ENCODE measurements at regions not wholly inside any gene's neighbourhood (a gene's known extent, or its start where the extent isn't known, plus 50 kb on each side); places are given as distances from the start of the nearest gene placed in this dataset.

DNA sequence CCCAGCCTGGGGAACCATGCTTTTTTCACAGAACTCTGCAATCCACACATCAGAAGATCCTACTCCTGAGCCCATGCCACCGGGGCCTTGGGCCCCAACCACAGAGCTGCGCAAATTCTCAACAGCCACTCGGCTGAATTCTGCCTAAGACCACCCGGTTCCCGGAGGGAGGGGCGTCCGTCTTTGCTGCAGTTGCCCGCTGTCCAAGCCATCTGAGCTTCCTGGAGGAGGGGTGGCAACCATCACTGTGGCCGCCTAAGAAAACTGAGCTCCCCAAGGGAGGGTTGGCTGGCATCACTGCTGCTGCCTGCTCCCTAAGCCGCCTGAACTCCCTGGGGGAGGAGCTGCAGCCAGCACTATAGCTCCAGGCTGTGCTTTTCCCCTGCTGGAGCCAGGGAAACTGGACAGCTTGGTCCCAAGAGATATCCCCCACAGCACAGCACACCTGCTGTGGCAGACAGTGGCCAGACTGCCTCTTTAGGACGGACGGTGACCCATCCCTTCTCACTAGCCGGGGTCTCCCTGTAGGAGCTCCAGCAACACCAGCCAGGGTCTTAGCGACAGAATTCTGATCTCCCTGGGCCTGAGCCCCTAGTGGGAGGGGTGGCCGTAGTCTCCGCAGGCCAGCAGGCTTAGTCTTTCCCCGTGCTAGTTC lies 1411.6 kb upstream of the CDH2 start:
- no peak for ATAC-seq (ENCODE audit: insufficient read depth, low read depth)
- no peaks in the 10 kb centered on the region for H4K20me1 ChIP-seq (ENCODE audit: insufficient read depth, low read length)
- no peaks in the 10 kb centered on the region for H3K79me2 ChIP-seq (ENCODE audit: insufficient read depth, low read length)
- no peaks in the 10 kb centered on the region for H3K27me3 ChIP-seq (ENCODE audit: insufficient read depth, low read length, poor library complexity)
- H3K4me1 ChIP-seq (ENCODE audit: insufficient read depth, low read length), result no peaks in the 10 kb centered on the region
- no peak overlapping the region for H3K4me3 ChIP-seq (ENCODE audit: low read depth in 1 of 2, low read length in 2 of 2)
- no peaks in the 10 kb centered on the region for H3K36me3 ChIP-seq (ENCODE audit: insufficient read depth, low read length)
- H3K4me2 ChIP-seq (ENCODE audit: insufficient read depth, low read length), result no peak overlapping the region
- DNase-seq, result no peak
- H3K9me3 ChIP-seq (ENCODE audit: insufficient read depth, low read length, severe bottlenecking), result no peaks in the 10 kb centered on the region
- no peak for TF ChIP-seq EZH2 (IDR thresholded peaks at IDR 0.05; ENCODE audit: borderline replicate concordance, low read depth, low read length, severe bottlenecking)
- TF ChIP-seq, protein P1, sequence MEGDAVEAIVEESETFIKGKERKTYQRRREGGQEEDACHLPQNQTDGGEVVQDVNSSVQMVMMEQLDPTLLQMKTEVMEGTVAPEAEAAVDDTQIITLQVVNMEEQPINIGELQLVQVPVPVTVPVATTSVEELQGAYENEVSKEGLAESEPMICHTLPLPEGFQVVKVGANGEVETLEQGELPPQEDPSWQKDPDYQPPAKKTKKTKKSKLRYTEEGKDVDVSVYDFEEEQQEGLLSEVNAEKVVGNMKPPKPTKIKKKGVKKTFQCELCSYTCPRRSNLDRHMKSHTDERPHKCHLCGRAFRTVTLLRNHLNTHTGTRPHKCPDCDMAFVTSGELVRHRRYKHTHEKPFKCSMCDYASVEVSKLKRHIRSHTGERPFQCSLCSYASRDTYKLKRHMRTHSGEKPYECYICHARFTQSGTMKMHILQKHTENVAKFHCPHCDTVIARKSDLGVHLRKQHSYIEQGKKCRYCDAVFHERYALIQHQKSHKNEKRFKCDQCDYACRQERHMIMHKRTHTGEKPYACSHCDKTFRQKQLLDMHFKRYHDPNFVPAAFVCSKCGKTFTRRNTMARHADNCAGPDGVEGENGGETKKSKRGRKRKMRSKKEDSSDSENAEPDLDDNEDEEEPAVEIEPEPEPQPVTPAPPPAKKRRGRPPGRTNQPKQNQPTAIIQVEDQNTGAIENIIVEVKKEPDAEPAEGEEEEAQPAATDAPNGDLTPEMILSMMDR (IDR thresholded peaks at IDR 0.05; ENCODE audit: borderline replicate concordance, extremely low read depth, low read length, poor library complexity, severe bottlenecking), result no peak
- no peak overlapping the region for H2AFZ ChIP-seq (ENCODE audit: low read depth, low read length)
- no peak overlapping the region for H3K27ac ChIP-seq (ENCODE audit: low read length)
- no peak overlapping the region for H3K9ac ChIP-seq (ENCODE audit: low read depth, low read length)

- no peak for ATAC-seq (ENCODE audit: insufficient read depth, low read depth)
- Histone ChIP-seq H3K27ac (ENCODE audit: low read length) (no peak overlapping the region), H3K27me3 (ENCODE audit: insufficient read depth, low read length, poor library complexity) (no peaks in the 10 kb centered on the region), H2AFZ (ENCODE audit: low read depth, low read length) (no peak overlapping the region), H3K4me3 (ENCODE audit: low read depth in 1 of 2, low read length in 2 of 2) (no peak overlapping the region), H3K9me3 (ENCODE audit: insufficient read depth, low read length, severe bottlenecking) (no peaks in the 10 kb centered on the region), H3K4me2 (ENCODE audit: insufficient read depth, low read length) (no peak overlapping the region), H4K20me1 (ENCODE audit: insufficient read depth, low read length) (no peaks in the 10 kb centered on the region), H3K9ac (ENCODE audit: low read depth, low read length) (no peak overlapping the region), H3K4me1 (ENCODE audit: insufficient read depth, low read length) (no peaks in the 10 kb centered on the region), H3K79me2 (ENCODE audit: insufficient read depth, low read length) (no peaks in the 10 kb centered on the region), H3K36me3 (ENCODE audit: insufficient read depth, low read length) (no peaks in the 10 kb centered on the region)
- DNase-seq, result no peak
- TF ChIP-seq, protein P1 (IDR thresholded peaks at IDR 0.05; ENCODE audit: borderline replicate concordance, extremely low read depth, low read length, poor library complexity, severe bottlenecking), result no peak
- TF ChIP-seq EZH2 (IDR thresholded peaks at IDR 0.05; ENCODE audit: borderline replicate concordance, low read depth, low read length, severe bottlenecking), result no peak
Observed at GRCh38 chr18:29586210-29586609, 1409.3 kb upstream of the CDH2 start.

DNA sequence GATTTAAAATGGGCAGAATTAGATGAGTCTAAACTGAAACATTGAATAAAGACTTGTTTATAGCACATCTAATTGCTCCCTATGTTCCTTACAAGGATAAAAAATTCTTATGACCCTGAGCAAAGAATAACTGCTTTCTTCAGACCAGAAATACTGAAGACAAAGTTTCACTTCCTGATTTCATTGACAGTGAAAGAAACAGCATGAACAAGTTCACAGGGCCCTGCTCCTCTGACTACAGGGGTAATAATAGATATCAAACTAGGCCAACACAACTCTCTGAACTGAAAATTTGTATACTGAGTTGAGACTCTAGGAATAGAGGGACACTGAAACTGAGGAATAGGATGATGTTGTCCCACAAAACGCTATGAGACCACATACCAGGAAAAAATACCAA lies 1383.3 kb upstream of the CDH2 start:
- no peak overlapping the region for H3K9ac ChIP-seq (ENCODE audit: low read depth, low read length)
- H3K4me2 ChIP-seq (ENCODE audit: insufficient read depth, low read length), result no peak overlapping the region
- H3K27me3 ChIP-seq (ENCODE audit: insufficient read depth, low read length, poor library complexity), result no peaks in the 10 kb centered on the region
- ATAC-seq (ENCODE audit: insufficient read depth, low read depth) (no peak), DNase-seq (no peak)
- H3K4me1 ChIP-seq (ENCODE audit: insufficient read depth, low read length), result no peaks in the 10 kb centered on the region
- no peak overlapping the region for H3K4me3 ChIP-seq (ENCODE audit: low read depth in 1 of 2, low read length in 2 of 2)
- no peaks in the 10 kb centered on the region for H4K20me1 ChIP-seq (ENCODE audit: insufficient read depth, low read length)
- H3K27ac ChIP-seq (ENCODE audit: low read length), result no peak overlapping the region
- no peak overlapping the region for H2AFZ ChIP-seq (ENCODE audit: low read depth, low read length)
- TF ChIP-seq, protein P1 (IDR thresholded peaks at IDR 0.05; ENCODE audit: borderline replicate concordance, extremely low read depth, low read length, poor library complexity, severe bottlenecking), result no peak
- no peak for TF ChIP-seq EZH2 (IDR thresholded peaks at IDR 0.05; ENCODE audit: borderline replicate concordance, low read depth, low read length, severe bottlenecking)
- H3K36me3 ChIP-seq (ENCODE audit: insufficient read depth, low read length), result no peaks in the 10 kb centered on the region
- H3K9me3 ChIP-seq (ENCODE audit: insufficient read depth, low read length, severe bottlenecking), result no peaks in the 10 kb centered on the region
- no peaks in the 10 kb centered on the region for H3K79me2 ChIP-seq (ENCODE audit: insufficient read depth, low read length)
